ENCODE measurements at regions not wholly inside any gene's neighbourhood (a gene's known extent, or its start where the extent isn't known, plus 50 kb on each side); places are given as distances from the start of the nearest gene placed in this dataset.

DNA sequence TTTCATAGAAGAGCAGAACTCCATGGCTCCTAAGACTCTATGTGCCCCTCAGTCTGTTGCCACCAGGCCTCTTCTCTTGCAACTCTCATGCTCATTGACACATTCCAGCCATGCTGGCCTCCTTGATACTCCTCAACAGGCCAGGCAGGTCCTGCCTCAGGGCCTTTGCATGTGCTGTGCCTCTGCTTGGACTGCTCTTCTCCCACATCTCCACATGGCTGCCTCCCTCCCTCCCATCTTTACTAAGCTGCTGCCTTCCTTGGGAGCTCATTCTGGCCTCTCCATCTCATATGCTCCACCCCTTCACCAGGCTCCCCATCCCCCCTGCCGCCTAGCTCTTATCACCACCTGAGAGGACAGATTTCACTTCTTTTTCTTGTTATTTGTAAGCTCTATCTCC, 103.8 kb upstream of the GPR26 start:
- no peaks in the 10 kb centered on the region for H3K36me3 Mint-ChIP-seq
- no peaks in the 10 kb centered on the region for H3K4me1 ChIP-seq (ENCODE audit: insufficient read depth, low read length)
- no peak overlapping the region for H3K27ac Mint-ChIP-seq
- no peaks in the 10 kb centered on the region for H3K36me3 ChIP-seq (ENCODE audit: insufficient read depth, low read length)
- H3K27ac ChIP-seq (ENCODE audit: low read depth, low read length): no peak overlapping the region
- no peaks in the 10 kb centered on the region for H3K9me3 Mint-ChIP-seq
- intact Hi-C loops (cut with micrococcal nuclease): no loop called here
- peaks cover 7 to 24% of the 10 kb centered on the region in 2 donors for H3K27me3 Mint-ChIP-seq
- DNase-seq: no peak
- H3K4me1 Mint-ChIP-seq: peaks cover 0 to 2% (median 0%) of the 10 kb centered on the region in 4 donors
- H3K4me3 Mint-ChIP-seq: no peak overlapping the region
- no peaks in the 10 kb centered on the region for H3K27me3 ChIP-seq (ENCODE audit: insufficient read depth, low read length)
- no peaks in the 10 kb centered on the region for H3K9me3 ChIP-seq (ENCODE audit: control insufficient read depth in 1 of 2, low read length in 2 of 2)
- ChIA-PET CTCF (ENCODE audit: partially characterized antibody) (interaction anchor here (0.7 to 3.0 kb wide), 7 partner anchors 8 to 522 kb away, joined by 3 to 11 read pairs (median 5); no protein-coding TSS in a partner anchor), POLR2A (ENCODE audit: partially characterized antibody) (no interaction called here)
- no peak overlapping the region for H3K4me3 ChIP-seq (ENCODE audit: low read length in 2 of 2)

DNA sequence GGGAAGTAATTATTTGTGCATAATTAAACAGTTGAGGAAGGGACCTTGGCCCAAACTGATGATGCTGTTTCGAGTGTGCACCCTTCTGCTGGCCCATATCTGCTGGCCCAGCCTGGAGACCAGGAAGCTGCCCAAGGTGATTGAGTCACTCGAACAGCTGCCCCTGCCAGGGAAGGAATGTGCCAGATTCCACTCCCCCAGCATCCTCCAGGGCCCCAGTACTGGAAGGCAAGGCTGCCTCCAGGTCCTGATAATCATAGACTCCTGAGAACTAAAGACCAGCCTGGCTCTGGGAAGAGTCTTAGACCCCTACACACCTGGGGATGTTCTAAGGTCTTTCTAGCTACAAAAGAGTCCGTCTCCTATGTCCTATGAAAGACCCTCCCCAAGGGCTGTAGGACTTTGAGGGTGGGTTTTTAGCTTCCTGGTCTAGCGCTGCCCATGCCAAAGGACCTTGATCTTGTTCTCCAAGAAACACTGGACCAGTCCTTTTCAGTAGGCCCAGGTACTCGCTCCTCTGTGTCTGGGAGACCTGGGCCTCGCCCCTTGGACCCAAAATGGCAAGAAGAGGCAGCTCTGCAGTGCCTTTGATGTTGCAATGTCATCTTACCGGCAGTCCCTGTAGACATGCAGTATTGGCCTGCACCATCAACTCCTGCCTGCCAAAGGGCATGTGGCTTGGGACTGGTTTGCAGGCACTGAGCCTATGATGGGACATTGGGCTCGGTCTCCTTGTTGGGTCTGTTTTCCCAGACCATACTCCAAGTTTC, 103.2 kb upstream of the GPR26 start:
- Histone ChIP-seq H3K27me3 (ENCODE audit: insufficient read depth, low read length) (no peaks in the 10 kb centered on the region), H3K27ac (ENCODE audit: low read depth, low read length) (no peak overlapping the region), H3K4me3 (ENCODE audit: low read length in 2 of 2) (no peak overlapping the region), H3K4me1 (ENCODE audit: insufficient read depth, low read length) (no peaks in the 10 kb centered on the region), H3K9me3 (ENCODE audit: control insufficient read depth in 1 of 2, low read length in 2 of 2) (no peaks in the 10 kb centered on the region), H3K36me3 (ENCODE audit: insufficient read depth, low read length) (no peaks in the 10 kb centered on the region)
- peaks cover 11 to 27% of the 10 kb centered on the region in 2 donors for H3K27me3 Mint-ChIP-seq
- H3K4me3 Mint-ChIP-seq: no peak overlapping the region
- CTCF ChIA-PET (ENCODE audit: partially characterized antibody): interaction anchor here (0.6 to 3.0 kb wide), 9 partner anchors 8 to 522 kb away, joined by 3 to 11 read pairs (median 4); no protein-coding TSS in a partner anchor
- H3K36me3 Mint-ChIP-seq: no peaks in the 10 kb centered on the region
- peaks cover 0 to 2% (median 0%) of the 10 kb centered on the region in 4 donors for H3K4me1 Mint-ChIP-seq
- intact Hi-C loops (cut with micrococcal nuclease): no loop called here
- no peak overlapping the region for H3K27ac Mint-ChIP-seq
- POLR2A ChIA-PET (ENCODE audit: partially characterized antibody): no interaction called here
- DNase-seq: no peak
- no peaks in the 10 kb centered on the region for H3K9me3 Mint-ChIP-seq

DNA sequence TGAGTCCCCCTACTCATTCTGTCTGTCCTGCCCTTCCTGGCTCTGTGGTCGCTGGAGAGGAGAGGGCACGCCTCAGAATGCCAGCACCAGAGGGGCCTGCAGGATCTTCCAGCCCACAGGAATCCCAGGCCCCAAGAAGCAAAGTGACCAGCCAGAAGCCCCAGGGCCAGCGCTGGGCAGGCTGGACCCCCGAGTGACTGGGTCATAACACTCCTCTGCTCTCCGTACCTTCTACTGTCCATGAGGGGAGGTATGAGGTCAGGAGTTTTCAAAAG, 102.6 kb upstream of the GPR26 start:
- H3K9me3 Mint-ChIP-seq: no peaks in the 10 kb centered on the region
- no peak overlapping the region for H3K27ac Mint-ChIP-seq
- no peaks in the 10 kb centered on the region for H3K27me3 ChIP-seq (ENCODE audit: insufficient read depth, low read length)
- intact Hi-C loops (cut with micrococcal nuclease): no loop called here
- H3K27me3 Mint-ChIP-seq: peaks cover 15 to 31% of the 10 kb centered on the region in 2 donors
- H3K36me3 Mint-ChIP-seq: no peaks in the 10 kb centered on the region
- no peak for DNase-seq
- H3K36me3 ChIP-seq (ENCODE audit: insufficient read depth, low read length): no peaks in the 10 kb centered on the region
- no peaks in the 10 kb centered on the region for H3K9me3 ChIP-seq (ENCODE audit: control insufficient read depth in 1 of 2, low read length in 2 of 2)
- ChIA-PET CTCF (ENCODE audit: partially characterized antibody) (interaction anchor here (0.6 to 3.0 kb wide), 8 partner anchors 9 to 523 kb away, joined by 3 to 11 read pairs (median 4); no protein-coding TSS in a partner anchor), POLR2A (ENCODE audit: partially characterized antibody) (no interaction called here)
- no peak overlapping the region for H3K4me3 Mint-ChIP-seq
- H3K4me1 ChIP-seq (ENCODE audit: insufficient read depth, low read length): no peaks in the 10 kb centered on the region
- H3K27ac ChIP-seq (ENCODE audit: low read depth, low read length): no peak overlapping the region
- no peak overlapping the region for H3K4me3 ChIP-seq (ENCODE audit: low read length in 2 of 2)
- H3K4me1 Mint-ChIP-seq: peaks cover 0 to 2% (median 0%) of the 10 kb centered on the region in 4 donors

DNA sequence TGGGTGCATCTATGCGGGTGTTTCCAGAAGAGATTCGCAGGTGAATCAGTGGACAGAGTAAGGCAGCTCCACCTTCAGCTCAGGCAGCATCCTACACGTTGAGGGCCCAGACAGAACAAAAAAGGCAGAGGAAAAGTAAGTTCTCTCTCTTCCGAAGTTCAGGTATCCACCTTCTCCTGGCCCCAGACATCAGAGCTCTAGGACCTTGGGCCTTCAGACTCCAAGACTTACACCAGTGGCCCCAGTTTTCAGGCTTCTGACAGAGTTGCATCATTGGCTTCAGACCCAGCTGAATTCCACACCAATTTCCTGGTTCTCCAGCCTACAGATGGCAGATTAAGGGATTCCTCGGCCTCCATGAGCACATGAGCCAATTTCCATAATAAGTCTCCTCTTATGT, 102.2 kb upstream of the GPR26 start:
- no peak overlapping the region for H3K27ac Mint-ChIP-seq
- no peaks in the 10 kb centered on the region for H3K36me3 Mint-ChIP-seq
- H3K9me3 ChIP-seq (ENCODE audit: control insufficient read depth in 1 of 2, low read length in 2 of 2): no peaks in the 10 kb centered on the region
- no peak for DNase-seq
- intact Hi-C loops (cut with micrococcal nuclease): no loop called here
- ChIA-PET CTCF (ENCODE audit: partially characterized antibody) (interaction anchor here (0.9 to 3.0 kb wide), 5 partner anchors 9 to 521 kb away, joined by 3 to 11 read pairs (median 6); no protein-coding TSS in a partner anchor), POLR2A (ENCODE audit: partially characterized antibody) (no interaction called here)
- H3K36me3 ChIP-seq (ENCODE audit: insufficient read depth, low read length): no peaks in the 10 kb centered on the region
- peaks cover 15 to 35% of the 10 kb centered on the region in 2 donors for H3K27me3 Mint-ChIP-seq
- no peak overlapping the region for H3K27ac ChIP-seq (ENCODE audit: low read depth, low read length)
- H3K9me3 Mint-ChIP-seq: no peaks in the 10 kb centered on the region
- peaks cover 0 to 2% (median 0%) of the 10 kb centered on the region in 4 donors for H3K4me1 Mint-ChIP-seq
- no peaks in the 10 kb centered on the region for H3K4me1 ChIP-seq (ENCODE audit: insufficient read depth, low read length)
- H3K4me3 ChIP-seq (ENCODE audit: low read length in 2 of 2): no peak overlapping the region
- no peak overlapping the region for H3K4me3 Mint-ChIP-seq
- H3K27me3 ChIP-seq (ENCODE audit: insufficient read depth, low read length): no peaks in the 10 kb centered on the region

DNA sequence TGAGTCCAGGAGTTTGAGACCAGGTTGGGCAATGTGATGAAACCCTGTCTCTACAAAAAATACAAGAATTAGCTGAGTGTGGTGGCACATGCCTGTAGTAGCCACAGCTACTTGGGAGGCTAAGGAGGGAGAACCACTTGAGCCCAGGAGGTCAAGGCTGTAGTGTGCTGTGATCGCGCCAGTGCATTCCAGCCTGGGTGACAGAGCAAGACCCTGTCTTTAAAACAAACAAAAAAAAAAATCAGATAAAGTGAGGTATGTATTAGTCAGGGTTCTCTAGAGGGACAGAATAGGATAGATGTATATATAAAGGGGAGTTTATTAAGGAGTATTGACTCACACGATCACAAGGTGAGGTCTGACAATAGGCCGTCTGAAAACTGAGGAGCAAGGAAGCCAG, 101.5 kb upstream of the GPR26 start:
- Histone ChIP-seq H3K4me1 (ENCODE audit: insufficient read depth, low read length) (no peaks in the 10 kb centered on the region), H3K36me3 (ENCODE audit: insufficient read depth, low read length) (no peaks in the 10 kb centered on the region), H3K9me3 (ENCODE audit: control insufficient read depth in 1 of 2, low read length in 2 of 2) (no peaks in the 10 kb centered on the region), H3K27me3 (ENCODE audit: insufficient read depth, low read length) (no peaks in the 10 kb centered on the region), H3K27ac (ENCODE audit: low read depth, low read length) (no peak overlapping the region), H3K4me3 (ENCODE audit: low read length in 2 of 2) (no peak overlapping the region)
- H3K9me3 Mint-ChIP-seq: no peaks in the 10 kb centered on the region
- intact Hi-C loops (cut with micrococcal nuclease): no loop called here
- H3K27ac Mint-ChIP-seq: no peak overlapping the region
- no peak overlapping the region for H3K4me3 Mint-ChIP-seq
- POLR2A ChIA-PET (ENCODE audit: partially characterized antibody): no interaction called here
- peaks cover 12 to 36% of the 10 kb centered on the region in 2 donors for H3K27me3 Mint-ChIP-seq
- no peak for DNase-seq
- no peaks in the 10 kb centered on the region for H3K36me3 Mint-ChIP-seq
- CTCF ChIA-PET (ENCODE audit: partially characterized antibody): interaction anchor here (1.0 to 2.3 kb wide), 3 partner anchors 8 to 431 kb away, joined by 3 to 6 read pairs (median 4); no protein-coding TSS in a partner anchor
- H3K4me1 Mint-ChIP-seq: no peaks in the 10 kb centered on the region

DNA sequence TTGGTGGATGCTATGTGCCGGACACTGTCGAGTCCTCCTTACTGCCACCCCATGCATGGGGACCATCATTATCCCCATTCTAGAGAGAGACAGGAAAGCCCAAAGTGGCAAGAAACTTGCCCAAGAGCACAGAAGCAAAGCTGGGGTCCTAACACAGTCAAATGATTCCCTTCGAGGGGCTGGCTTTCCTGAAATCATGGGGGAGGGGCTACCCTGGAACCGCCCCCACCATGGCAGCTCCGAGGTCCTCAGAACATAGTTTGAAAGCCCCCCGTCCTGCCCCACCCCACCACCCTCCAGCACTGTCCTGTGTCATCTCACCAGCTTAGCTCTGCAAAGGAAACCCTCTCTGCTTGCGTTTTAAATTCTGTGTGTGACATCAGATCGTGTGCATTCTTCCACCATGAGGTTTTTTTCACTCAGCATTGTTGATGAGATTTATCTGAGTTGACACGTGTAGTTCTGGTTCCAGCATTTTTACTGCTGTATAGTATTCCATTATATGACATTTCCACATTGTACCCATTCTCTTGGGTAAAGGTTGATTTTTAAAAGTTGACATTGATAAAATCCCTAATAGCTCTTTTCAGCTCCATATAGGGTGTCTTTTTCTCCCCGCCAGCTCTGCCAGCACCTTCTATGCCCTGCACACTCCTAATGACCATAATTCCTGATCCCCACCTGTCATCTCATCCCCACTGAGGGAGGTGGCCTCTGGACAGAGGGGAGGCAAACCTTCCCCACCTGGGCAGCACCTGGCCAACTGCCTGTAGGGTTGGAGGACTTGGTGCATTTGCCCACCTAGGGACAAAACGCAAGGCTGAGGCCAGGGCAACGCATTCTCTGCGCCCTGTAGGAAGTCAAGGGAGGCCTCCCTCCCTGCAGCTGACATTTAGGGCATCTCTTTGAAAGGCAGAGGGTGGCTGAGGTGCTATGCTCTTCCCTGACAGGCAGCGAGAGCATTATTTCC, 100.2 kb upstream of the GPR26 start:
- no peaks in the 10 kb centered on the region for H3K9me3 ChIP-seq (ENCODE audit: control insufficient read depth in 1 of 2, low read length in 2 of 2)
- H3K27me3 Mint-ChIP-seq: peaks cover 14 to 31% of the 10 kb centered on the region in 2 donors
- POLR2A ChIA-PET (ENCODE audit: partially characterized antibody): no interaction called here
- no peaks in the 10 kb centered on the region for H3K27me3 ChIP-seq (ENCODE audit: insufficient read depth, low read length)
- no peak overlapping the region for H3K4me3 Mint-ChIP-seq
- H3K9me3 Mint-ChIP-seq: no peaks in the 10 kb centered on the region
- no peaks in the 10 kb centered on the region for H3K4me1 Mint-ChIP-seq
- CTCF ChIA-PET (ENCODE audit: partially characterized antibody): interaction anchor here (0.8 to 1.3 kb wide), 4 partner anchors 9 to 433 kb away, joined by 3 to 4 read pairs (median 4); no protein-coding TSS in a partner anchor
- H3K4me3 ChIP-seq (ENCODE audit: low read length in 2 of 2): no peak overlapping the region
- intact Hi-C loops (cut with micrococcal nuclease): no loop called here
- no peaks in the 10 kb centered on the region for H3K36me3 Mint-ChIP-seq
- no peak overlapping the region for H3K27ac ChIP-seq (ENCODE audit: low read depth, low read length)
- H3K4me1 ChIP-seq (ENCODE audit: insufficient read depth, low read length): no peaks in the 10 kb centered on the region
- H3K36me3 ChIP-seq (ENCODE audit: insufficient read depth, low read length): no peaks in the 10 kb centered on the region
- no peak overlapping the region for H3K27ac Mint-ChIP-seq
- DNase-seq: no peak
